Right ventricle myocardium superior (tissue), 1 donor: ENCODE measurements at regions not wholly inside any gene's neighbourhood (a gene's known extent, or its start where the extent isn't known, plus 50 kb on each side); places are given as distances from the start of the nearest gene placed in this dataset.

ENCODE experiments used
- ATAC-seq: fragments of 200-7000 bp; cut with Tn5 transposase; one replicate; pipeline ENCODE4 v1.9.1; 2020; ENCODE audit warnings: mild to moderate bottlenecking; ENCODE audit not compliant: poor library complexity
- DNase-seq: peaks from one replicate; pipeline ENCODE4 v3.0.0-alpha.2; 2020
- intact Hi-C: fragments of 100-400 bp; cut with DNase I; formaldehyde crosslinking; loops from one replicate; pipeline ENCODE4 v1.11.2; 2022
- donor health status: DM: no; HTN: yes; CAD: no; lungs with severe emphysema.

GRCh38 chr11:87976009-87976408, 199.2 kb downstream of the RAB38 start:
- ATAC-seq (no peak), DNase-seq (no peak)
- intact Hi-C loops, result no loop called here

GRCh38 chr11:87974797-87975196, 200.4 kb downstream of the RAB38 start:
- ATAC-seq (no peak), DNase-seq (no peak)
- intact Hi-C loops, result no loop called here

- no peak for ATAC-seq
- intact Hi-C loops, result no loop called here
- DNase-seq, result no peak
Observed at GRCh38 chr11:87972133-87972532, 203.1 kb downstream of the RAB38 start.

GRCh38 chr11:87971354-87971753, 203.9 kb downstream of the RAB38 start:
- DNase-seq, result no peak
- ATAC-seq, result no peak
- intact Hi-C loops, result no loop called here

GRCh38 chr11:87970762-87971161, 204.5 kb downstream of the RAB38 start:
- intact Hi-C loops, result no loop called here
- ATAC-seq, result no peak
- no peak for DNase-seq

- ATAC-seq (no peak), DNase-seq (no peak)
- intact Hi-C loops, result no loop called here
Observed at GRCh38 chr11:87967459-87967858, 207.8 kb downstream of the RAB38 start.

GRCh38 chr11:87966694-87967093, 208.5 kb downstream of the RAB38 start:
- DNase-seq, result no peak
- intact Hi-C loops, result no loop called here
- peak; percentile 22 for ATAC-seq

GRCh38 chr11:87966216-87966615, 209.0 kb downstream of the RAB38 start:
- intact Hi-C loops, result no loop called here
- DNase-seq, result no peak
- ATAC-seq, result no peak

- ATAC-seq (no peak), DNase-seq (no peak)
- intact Hi-C loops, result no loop called here
Observed at GRCh38 chr11:87961606-87962005, 213.6 kb downstream of the RAB38 start.

- DNase-seq (no peak), ATAC-seq (no peak)
- intact Hi-C loops, result no loop called here
Observed at GRCh38 chr11:87957961-87958360, 217.3 kb downstream of the RAB38 start.

- ATAC-seq (no peak), DNase-seq (no peak)
- intact Hi-C loops, result no loop called here
Observed at GRCh38 chr11:87954476-87954875, 220.8 kb downstream of the RAB38 start.

GRCh38 chr11:87942786-87943185, 232.5 kb downstream of the RAB38 start:
- ATAC-seq (no peak), DNase-seq (no peak)
- intact Hi-C loops, result no loop called here

- intact Hi-C loops, result no loop called here
- no peak for ATAC-seq
- DNase-seq, result no peak
Observed at GRCh38 chr11:87934182-87934581, 241.1 kb downstream of the RAB38 start.

- intact Hi-C loops, result no loop called here
- DNase-seq (no peak), ATAC-seq (no peak)
Observed at GRCh38 chr11:87926250-87926970, 248.8 kb downstream of the RAB38 start.

GRCh38 chr11:87924125-87924524, 251.1 kb downstream of the RAB38 start:
- ATAC-seq (no peak), DNase-seq (no peak)
- intact Hi-C loops, result no loop called here

- ATAC-seq, result no peak
- no peak for DNase-seq
- intact Hi-C loops, result no loop called here
Observed at GRCh38 chr11:87917111-87917510, 258.1 kb downstream of the RAB38 start.

GRCh38 chr11:87909178-87909577, 266.1 kb downstream of the RAB38 start:
- intact Hi-C loops, result no loop called here
- no peak for ATAC-seq
- no peak for DNase-seq

GRCh38 chr11:87908086-87908485, 267.2 kb downstream of the RAB38 start:
- DNase-seq, result no peak
- intact Hi-C loops, result no loop called here
- no peak for ATAC-seq

GRCh38 chr11:87903345-87903744, 271.9 kb downstream of the RAB38 start:
- no peak for DNase-seq
- no peak for ATAC-seq
- intact Hi-C loops, result no loop called here

GRCh38 chr11:87901341-87901740, 273.9 kb downstream of the RAB38 start:
- DNase-seq, result no peak
- ATAC-seq, result no peak
- intact Hi-C loops, result no loop called here

- no peak for DNase-seq
- intact Hi-C loops, result no loop called here
- no peak for ATAC-seq
Observed at GRCh38 chr11:87897921-87898320, 277.3 kb downstream of the RAB38 start.
